ENCODE measurements at regions not wholly inside any gene's neighbourhood (a gene's known extent, or its start where the extent isn't known, plus 50 kb on each side); places are given as distances from the start of the nearest gene placed in this dataset.

DNA sequence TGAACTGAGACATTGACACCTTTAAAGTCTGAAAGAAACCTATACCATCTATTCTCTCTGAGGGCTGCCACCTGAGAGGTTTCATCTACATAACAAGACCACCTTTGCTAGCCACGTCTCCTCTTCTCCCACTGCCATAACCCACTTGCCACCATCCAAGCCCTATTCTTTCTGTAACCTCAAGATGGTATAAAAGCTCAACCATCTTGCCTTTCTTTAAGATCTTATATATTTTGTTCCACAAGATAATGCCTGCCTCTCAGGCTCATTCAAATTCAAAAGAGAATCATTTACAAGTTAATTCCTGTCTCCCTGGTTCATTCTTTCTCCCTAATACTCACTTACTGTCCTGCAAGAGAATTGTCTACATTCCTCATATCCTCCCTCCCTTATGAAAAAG, 192.5 kb downstream of the OTOR start:
- H3K9me2 ChIP-seq (ENCODE audit: insufficient read depth, low read length) = no peaks in the 10 kb centered on the region
- no peak overlapping the region for H2AFZ ChIP-seq (ENCODE audit: low read length)
- CTCF ChIA-PET (ENCODE audit: unreplicated experiment) = no interaction called here
- no peaks in the 10 kb centered on the region for H4K20me1 ChIP-seq (ENCODE audit: insufficient read depth, low read length)
- POLR2A ChIA-PET = no interaction called here
- no TSS peak for BruUV-seq (replicated peaks)
- H3K4me2 ChIP-seq (ENCODE audit: low read length) = no peak overlapping the region
- intact Hi-C loops (cut with micrococcal nuclease; ENCODE audit: unreplicated experiment) = no loop called here
- no peaks in the 10 kb centered on the region for H3K4me1 ChIP-seq (ENCODE audit: insufficient read depth, low read length, poor library complexity, severe bottlenecking)
- no peaks in the 10 kb centered on the region for H3K79me2 ChIP-seq (ENCODE audit: insufficient read depth, low read depth, low read length)
- DNase-seq (ENCODE audit: low spot score) = no peak
- no peak for TF ChIP-seq EZH2phosphoT487 (IDR thresholded peaks at IDR 0.05; ENCODE audit: borderline replicate concordance, low read depth, low read length)
- TF ChIP-seq, protein P1, sequence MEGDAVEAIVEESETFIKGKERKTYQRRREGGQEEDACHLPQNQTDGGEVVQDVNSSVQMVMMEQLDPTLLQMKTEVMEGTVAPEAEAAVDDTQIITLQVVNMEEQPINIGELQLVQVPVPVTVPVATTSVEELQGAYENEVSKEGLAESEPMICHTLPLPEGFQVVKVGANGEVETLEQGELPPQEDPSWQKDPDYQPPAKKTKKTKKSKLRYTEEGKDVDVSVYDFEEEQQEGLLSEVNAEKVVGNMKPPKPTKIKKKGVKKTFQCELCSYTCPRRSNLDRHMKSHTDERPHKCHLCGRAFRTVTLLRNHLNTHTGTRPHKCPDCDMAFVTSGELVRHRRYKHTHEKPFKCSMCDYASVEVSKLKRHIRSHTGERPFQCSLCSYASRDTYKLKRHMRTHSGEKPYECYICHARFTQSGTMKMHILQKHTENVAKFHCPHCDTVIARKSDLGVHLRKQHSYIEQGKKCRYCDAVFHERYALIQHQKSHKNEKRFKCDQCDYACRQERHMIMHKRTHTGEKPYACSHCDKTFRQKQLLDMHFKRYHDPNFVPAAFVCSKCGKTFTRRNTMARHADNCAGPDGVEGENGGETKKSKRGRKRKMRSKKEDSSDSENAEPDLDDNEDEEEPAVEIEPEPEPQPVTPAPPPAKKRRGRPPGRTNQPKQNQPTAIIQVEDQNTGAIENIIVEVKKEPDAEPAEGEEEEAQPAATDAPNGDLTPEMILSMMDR (conservative IDR thresholded peaks at IDR 0.05; ENCODE audit: low read length) = no peak
- H3K36me3 ChIP-seq (ENCODE audit: insufficient read depth, low read length) = no peaks in the 10 kb centered on the region
- no peaks in the 10 kb centered on the region for H3K9me3 ChIP-seq (ENCODE audit: low read length)
- H3K4me3 ChIP-seq (ENCODE audit: low read depth, low read length, poor library complexity, severe bottlenecking) = no peak overlapping the region
- no peak overlapping the region for H3K27ac ChIP-seq (ENCODE audit: low read depth, low read length, poor library complexity, severe bottlenecking)

DNA sequence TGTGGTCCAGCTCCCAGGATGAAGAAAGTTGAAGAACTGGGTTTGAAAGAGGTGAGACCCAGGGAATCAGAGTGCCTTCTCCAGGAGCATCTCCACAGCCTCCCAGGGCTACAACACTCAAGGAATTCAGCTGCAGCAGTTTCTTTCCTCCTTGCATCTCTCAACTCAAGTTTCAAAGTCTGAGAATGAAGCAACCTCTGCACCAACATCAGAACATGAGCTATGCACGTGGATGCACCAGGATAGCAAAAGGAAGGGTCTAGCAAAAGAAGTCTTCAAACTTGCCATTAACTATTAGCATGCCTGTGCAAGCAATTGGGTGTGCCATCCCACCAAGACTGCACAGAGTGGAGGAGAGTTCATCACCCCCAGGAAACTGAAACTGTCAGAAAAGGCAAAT, 193.9 kb downstream of the OTOR start:
- TF ChIP-seq, protein P1 (conservative IDR thresholded peaks at IDR 0.05; ENCODE audit: low read length) = no peak
- TF ChIP-seq EZH2phosphoT487 (IDR thresholded peaks at IDR 0.05; ENCODE audit: borderline replicate concordance, low read depth, low read length) = no peak
- Histone ChIP-seq H3K36me3 (ENCODE audit: insufficient read depth, low read length) (no peaks in the 10 kb centered on the region), H2AFZ (ENCODE audit: low read length) (no peak overlapping the region), H3K4me2 (ENCODE audit: low read length) (no peak overlapping the region), H3K4me3 (ENCODE audit: low read depth, low read length, poor library complexity, severe bottlenecking) (no peak overlapping the region), H3K9me2 (ENCODE audit: insufficient read depth, low read length) (no peaks in the 10 kb centered on the region), H3K9me3 (ENCODE audit: low read length) (no peaks in the 10 kb centered on the region), H3K27ac (ENCODE audit: low read depth, low read length, poor library complexity, severe bottlenecking) (no peak overlapping the region), H4K20me1 (ENCODE audit: insufficient read depth, low read length) (no peaks in the 10 kb centered on the region), H3K79me2 (ENCODE audit: insufficient read depth, low read depth, low read length) (no peaks in the 10 kb centered on the region), H3K4me1 (ENCODE audit: insufficient read depth, low read length, poor library complexity, severe bottlenecking) (no peaks in the 10 kb centered on the region)
- CTCF ChIA-PET (ENCODE audit: unreplicated experiment) = no interaction called here
- POLR2A ChIA-PET = interaction anchor here (0.6 kb wide), 1 partner anchor 76 kb away, joined by 3 read pairs; no protein-coding TSS in a partner anchor
- BruUV-seq (replicated peaks) = no TSS peak
- DNase-seq (ENCODE audit: low spot score) = no peak
- intact Hi-C loops (cut with micrococcal nuclease; ENCODE audit: unreplicated experiment) = no loop called here

DNA sequence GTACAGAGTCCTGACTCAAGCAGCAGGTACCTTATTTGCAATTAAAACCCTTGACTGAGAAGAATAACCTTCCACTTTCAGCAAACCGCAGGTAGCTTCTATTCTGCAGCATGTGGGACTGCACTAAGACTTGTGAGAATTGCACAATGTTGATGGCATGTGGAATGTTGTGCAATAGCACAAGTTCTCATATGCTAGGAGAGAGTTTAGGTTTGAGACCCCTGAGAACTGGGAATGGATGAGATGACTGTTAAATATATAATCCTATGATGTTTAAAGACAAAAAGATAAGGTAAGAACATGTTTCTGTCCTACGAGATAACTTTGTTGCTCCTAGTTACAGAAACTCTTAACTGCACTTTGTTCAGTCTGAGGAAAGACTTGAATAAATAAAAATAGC, 194.6 kb downstream of the OTOR start:
- intact Hi-C loops (cut with micrococcal nuclease; ENCODE audit: unreplicated experiment) = no loop called here
- Histone ChIP-seq H3K4me1 (ENCODE audit: insufficient read depth, low read length, poor library complexity, severe bottlenecking) (no peaks in the 10 kb centered on the region), H3K9me3 (ENCODE audit: low read length) (no peaks in the 10 kb centered on the region), H3K4me3 (ENCODE audit: low read depth, low read length, poor library complexity, severe bottlenecking) (no peak overlapping the region), H4K20me1 (ENCODE audit: insufficient read depth, low read length) (no peaks in the 10 kb centered on the region), H3K79me2 (ENCODE audit: insufficient read depth, low read depth, low read length) (no peaks in the 10 kb centered on the region), H2AFZ (ENCODE audit: low read length) (no peak overlapping the region), H3K36me3 (ENCODE audit: insufficient read depth, low read length) (no peaks in the 10 kb centered on the region), H3K4me2 (ENCODE audit: low read length) (no peak overlapping the region), H3K27ac (ENCODE audit: low read depth, low read length, poor library complexity, severe bottlenecking) (no peak overlapping the region), H3K9me2 (ENCODE audit: insufficient read depth, low read length) (no peaks in the 10 kb centered on the region)
- DNase-seq (ENCODE audit: low spot score) = no peak
- no peak for TF ChIP-seq EZH2phosphoT487 (IDR thresholded peaks at IDR 0.05; ENCODE audit: borderline replicate concordance, low read depth, low read length)
- TF ChIP-seq, protein P1 (conservative IDR thresholded peaks at IDR 0.05; ENCODE audit: low read length) = no peak
- CTCF ChIA-PET (ENCODE audit: unreplicated experiment) = no interaction called here
- POLR2A ChIA-PET = interaction anchor here (1.0 kb wide), 1 partner anchor 21 kb away, joined by 5 read pairs; no protein-coding TSS in a partner anchor
- no TSS peak for BruUV-seq (replicated peaks)

Data from OCI-LY7 (cell line).